ENCODE measurements at regions not wholly inside any gene's neighbourhood (a gene's known extent, or its start where the extent isn't known, plus 50 kb on each side); places are given as distances from the start of the nearest gene placed in this dataset.
"Not testable (repeated sequence)": the region's sequence is repeated elsewhere in the genome, so short reads cannot be mapped to it uniquely, and the experiment has no call there.

DNA sequence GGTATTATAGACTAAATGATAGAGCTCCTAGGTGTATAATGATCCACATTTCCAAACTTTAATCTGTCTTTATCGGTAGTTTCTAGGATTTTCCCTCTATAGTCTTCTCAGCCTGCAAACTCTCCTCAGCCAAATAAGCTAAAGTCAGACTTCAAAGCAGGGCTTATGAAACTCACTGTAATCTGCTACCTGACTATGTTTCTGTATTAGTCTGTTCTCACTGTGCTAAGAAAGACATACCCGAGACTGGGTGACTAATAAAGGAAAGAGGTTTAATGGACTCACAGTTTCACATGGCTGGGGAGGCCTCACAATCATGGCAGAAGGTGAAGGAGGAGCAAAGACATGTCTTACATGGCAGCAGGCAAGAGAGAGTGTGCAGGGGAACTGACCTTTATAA lies 928.7 kb upstream of the ADGRB3 start:
- TF ChIP-seq, protein P1, sequence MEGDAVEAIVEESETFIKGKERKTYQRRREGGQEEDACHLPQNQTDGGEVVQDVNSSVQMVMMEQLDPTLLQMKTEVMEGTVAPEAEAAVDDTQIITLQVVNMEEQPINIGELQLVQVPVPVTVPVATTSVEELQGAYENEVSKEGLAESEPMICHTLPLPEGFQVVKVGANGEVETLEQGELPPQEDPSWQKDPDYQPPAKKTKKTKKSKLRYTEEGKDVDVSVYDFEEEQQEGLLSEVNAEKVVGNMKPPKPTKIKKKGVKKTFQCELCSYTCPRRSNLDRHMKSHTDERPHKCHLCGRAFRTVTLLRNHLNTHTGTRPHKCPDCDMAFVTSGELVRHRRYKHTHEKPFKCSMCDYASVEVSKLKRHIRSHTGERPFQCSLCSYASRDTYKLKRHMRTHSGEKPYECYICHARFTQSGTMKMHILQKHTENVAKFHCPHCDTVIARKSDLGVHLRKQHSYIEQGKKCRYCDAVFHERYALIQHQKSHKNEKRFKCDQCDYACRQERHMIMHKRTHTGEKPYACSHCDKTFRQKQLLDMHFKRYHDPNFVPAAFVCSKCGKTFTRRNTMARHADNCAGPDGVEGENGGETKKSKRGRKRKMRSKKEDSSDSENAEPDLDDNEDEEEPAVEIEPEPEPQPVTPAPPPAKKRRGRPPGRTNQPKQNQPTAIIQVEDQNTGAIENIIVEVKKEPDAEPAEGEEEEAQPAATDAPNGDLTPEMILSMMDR (conservative IDR thresholded peaks at IDR 0.05; ENCODE audit: low read depth, low read length), result no peak
- H3K27ac ChIP-seq, result no peak overlapping the region
- no peak overlapping the region for H3K4me3 ChIP-seq (IDR thresholded peaks at IDR 0.05; ENCODE audit: insufficient read depth, low read depth, low read length)
- H3K4me2 ChIP-seq, result no peak overlapping the region
- no peaks in the 10 kb centered on the region for H3K36me3 ChIP-seq (ENCODE audit: insufficient read depth)
- no peak overlapping the region for H2AFZ ChIP-seq (ENCODE audit: low read depth)
- no peaks in the 10 kb centered on the region for H3K4me1 ChIP-seq (ENCODE audit: low read depth, poor library complexity, severe bottlenecking)
- H3K79me2 ChIP-seq (ENCODE audit: insufficient read depth, low read depth), result no peaks in the 10 kb centered on the region
- H3K27me3 ChIP-seq (ENCODE audit: insufficient read depth, low read depth), result no peaks in the 10 kb centered on the region
- no peaks in the 10 kb centered on the region for H4K20me1 ChIP-seq (ENCODE audit: insufficient read depth)
- no peak overlapping the region for H3K9ac ChIP-seq

DNA sequence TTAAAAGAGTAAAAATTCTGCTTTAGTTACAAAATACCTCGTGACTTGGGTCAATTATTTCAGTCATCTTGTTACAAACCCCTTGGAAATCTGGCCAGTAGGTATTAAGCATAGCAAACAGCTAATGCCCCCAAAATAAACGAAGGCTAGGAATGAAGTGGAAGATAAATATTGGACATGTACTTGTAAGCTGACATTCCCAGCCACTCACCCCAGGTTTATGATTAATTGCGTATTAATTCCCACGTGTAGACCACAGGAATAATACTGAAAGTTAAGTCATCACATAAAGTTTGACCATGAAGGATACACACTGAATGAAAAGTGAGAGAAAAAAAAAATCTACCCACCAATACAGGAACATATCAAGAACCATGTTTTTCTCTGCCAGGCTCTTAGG lies 936.5 kb upstream of the ADGRB3 start:
- H3K27me3 ChIP-seq (ENCODE audit: insufficient read depth, low read depth), result no peaks in the 10 kb centered on the region
- H3K27ac ChIP-seq, result no peak overlapping the region
- H3K4me3 ChIP-seq (IDR thresholded peaks at IDR 0.05; ENCODE audit: insufficient read depth, low read depth, low read length), result no peak overlapping the region
- H3K4me1 ChIP-seq (ENCODE audit: low read depth, poor library complexity, severe bottlenecking), result no peaks in the 10 kb centered on the region
- no peak overlapping the region for H3K4me2 ChIP-seq
- H4K20me1 ChIP-seq (ENCODE audit: insufficient read depth), result no peaks in the 10 kb centered on the region
- no peak overlapping the region for H2AFZ ChIP-seq (ENCODE audit: low read depth)
- H3K79me2 ChIP-seq (ENCODE audit: insufficient read depth, low read depth), result no peaks in the 10 kb centered on the region
- H3K36me3 ChIP-seq (ENCODE audit: insufficient read depth), result no peaks in the 10 kb centered on the region
- TF ChIP-seq, protein P1 (conservative IDR thresholded peaks at IDR 0.05; ENCODE audit: low read depth, low read length), result no peak
- H3K9ac ChIP-seq, result no peak overlapping the region

DNA sequence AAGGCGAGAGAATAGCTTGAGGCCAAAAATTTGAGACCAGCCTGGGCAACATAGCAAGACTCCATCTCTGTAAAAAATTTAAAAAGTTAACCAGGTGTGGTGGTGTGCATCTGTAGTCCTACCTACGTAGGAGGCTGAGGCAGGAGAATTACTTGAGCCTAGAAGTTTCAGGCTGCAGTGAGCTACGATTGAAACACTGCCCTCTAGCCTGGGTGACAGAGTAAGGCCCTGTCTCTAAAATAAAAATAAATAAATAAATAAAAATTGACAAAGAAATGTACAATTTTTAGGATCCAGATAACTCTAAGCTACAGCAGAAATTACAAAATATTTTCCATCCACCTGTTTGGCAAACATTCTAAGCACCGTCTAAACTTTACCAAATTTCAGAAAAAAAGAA lies 941.0 kb upstream of the ADGRB3 start:
- no peaks in the 10 kb centered on the region for H4K20me1 ChIP-seq (ENCODE audit: insufficient read depth)
- H3K9ac ChIP-seq, result no peak overlapping the region
- TF ChIP-seq, protein P1 (conservative IDR thresholded peaks at IDR 0.05; ENCODE audit: low read depth, low read length), result no peak
- no peak overlapping the region for H3K27ac ChIP-seq
- no peak overlapping the region for H3K4me2 ChIP-seq
- no peak overlapping the region for H2AFZ ChIP-seq (ENCODE audit: low read depth)
- no peak overlapping the region for H3K4me3 ChIP-seq (IDR thresholded peaks at IDR 0.05; ENCODE audit: insufficient read depth, low read depth, low read length)
- H3K79me2 ChIP-seq (ENCODE audit: insufficient read depth, low read depth), result no peaks in the 10 kb centered on the region
- no peaks in the 10 kb centered on the region for H3K27me3 ChIP-seq (ENCODE audit: insufficient read depth, low read depth)
- no peaks in the 10 kb centered on the region for H3K36me3 ChIP-seq (ENCODE audit: insufficient read depth)
- no peaks in the 10 kb centered on the region for H3K4me1 ChIP-seq (ENCODE audit: low read depth, poor library complexity, severe bottlenecking)

DNA sequence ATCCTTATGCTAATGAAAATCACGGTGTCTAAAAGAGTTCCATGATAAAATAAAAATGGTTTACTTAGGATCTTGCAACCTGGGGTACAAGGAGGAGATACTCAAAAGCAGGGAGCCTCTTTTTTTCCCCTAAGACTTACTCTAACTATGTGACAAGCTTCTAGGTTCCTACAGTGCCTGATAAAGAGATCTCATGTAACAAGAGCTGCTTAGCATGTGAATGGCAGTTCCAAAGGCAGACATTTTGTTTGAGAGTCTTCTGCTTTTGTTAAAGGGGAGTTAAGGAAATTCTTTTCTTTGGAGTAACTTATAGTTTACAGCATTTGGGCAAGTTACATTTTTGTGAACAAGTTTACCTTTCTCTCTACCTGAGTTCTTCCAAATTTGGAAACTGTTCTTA lies 945.8 kb upstream of the ADGRB3 start:
- Histone ChIP-seq H3K9ac (no peak overlapping the region), H3K4me1 (ENCODE audit: low read depth, poor library complexity, severe bottlenecking) (no peaks in the 10 kb centered on the region), H3K36me3 (ENCODE audit: insufficient read depth) (no peaks in the 10 kb centered on the region), H3K27ac (no peak overlapping the region), H3K27me3 (ENCODE audit: insufficient read depth, low read depth) (no peaks in the 10 kb centered on the region), H3K79me2 (ENCODE audit: insufficient read depth, low read depth) (no peaks in the 10 kb centered on the region), H3K4me2 (no peak overlapping the region), H2AFZ (ENCODE audit: low read depth) (no peak overlapping the region), H3K4me3 (IDR thresholded peaks at IDR 0.05; ENCODE audit: insufficient read depth, low read depth, low read length) (no peak overlapping the region), H4K20me1 (ENCODE audit: insufficient read depth) (no peaks in the 10 kb centered on the region)
- TF ChIP-seq, protein P1 (conservative IDR thresholded peaks at IDR 0.05; ENCODE audit: low read depth, low read length), result no peak

DNA sequence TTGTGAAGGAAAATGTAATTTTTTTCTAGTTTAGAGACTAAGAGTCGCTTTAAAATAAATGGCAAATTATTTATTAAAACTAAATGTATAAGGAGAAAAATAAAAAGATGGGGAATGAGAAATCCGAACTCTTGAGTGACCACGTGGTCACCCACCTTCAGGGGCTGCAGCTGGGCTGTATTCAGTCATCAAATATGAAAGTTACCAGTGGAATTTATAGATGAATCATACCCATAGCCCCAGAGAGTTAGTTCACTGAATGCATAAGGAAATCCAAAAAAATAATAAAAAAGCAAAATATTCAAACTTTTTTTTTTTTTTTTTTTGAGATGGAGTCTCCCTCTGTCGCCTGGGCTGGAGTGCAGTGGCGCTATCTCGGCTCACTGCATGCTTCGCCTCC lies 947.7 kb upstream of the ADGRB3 start:
- Histone ChIP-seq H3K9ac (no peak overlapping the region), H2AFZ (ENCODE audit: low read depth) (no peak overlapping the region), H3K4me1 (ENCODE audit: low read depth, poor library complexity, severe bottlenecking) (no peaks in the 10 kb centered on the region), H3K27ac (no peak overlapping the region), H3K79me2 (ENCODE audit: insufficient read depth, low read depth) (no peaks in the 10 kb centered on the region), H3K4me3 (IDR thresholded peaks at IDR 0.05; ENCODE audit: insufficient read depth, low read depth, low read length) (no peak overlapping the region), H3K36me3 (ENCODE audit: insufficient read depth) (no peaks in the 10 kb centered on the region), H3K4me2 (no peak overlapping the region), H4K20me1 (ENCODE audit: insufficient read depth) (no peaks in the 10 kb centered on the region), H3K27me3 (ENCODE audit: insufficient read depth, low read depth) (no peaks in the 10 kb centered on the region)
- TF ChIP-seq, protein P1 (conservative IDR thresholded peaks at IDR 0.05; ENCODE audit: low read depth, low read length), result no peak

DNA sequence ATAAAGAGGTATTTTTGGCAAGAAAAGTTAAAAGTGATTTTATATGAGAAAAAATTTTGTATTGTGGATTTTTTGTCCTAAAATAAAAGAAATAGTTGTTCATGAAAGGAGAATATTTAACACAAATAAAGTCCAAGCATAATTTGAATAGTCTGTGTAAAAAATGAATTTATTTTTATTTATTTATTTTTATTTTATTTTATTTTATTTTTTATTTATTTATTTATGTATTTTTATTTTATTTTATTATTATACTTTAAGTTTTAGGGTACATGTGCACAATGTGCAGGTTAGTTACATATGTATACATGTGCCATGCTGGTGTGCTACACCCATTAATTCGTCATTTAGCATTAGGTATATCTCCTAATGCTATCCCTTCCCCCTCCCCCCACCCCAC lies 948.9 kb upstream of the ADGRB3 start:
- H3K4me2 ChIP-seq; H3K4me1 ChIP-seq (ENCODE audit: low read depth, poor library complexity, severe bottlenecking); H3K4me3 ChIP-seq (IDR thresholded peaks at IDR 0.05; ENCODE audit: insufficient read depth, low read depth, low read length); H3K9ac ChIP-seq; H3K27ac ChIP-seq; H4K20me1 ChIP-seq (ENCODE audit: insufficient read depth); H2AFZ ChIP-seq (ENCODE audit: low read depth); H3K27me3 ChIP-seq (ENCODE audit: insufficient read depth, low read depth); H3K79me2 ChIP-seq (ENCODE audit: insufficient read depth, low read depth); H3K36me3 ChIP-seq (ENCODE audit: insufficient read depth): not testable (repeated sequence)
